PC-3 (cell line): ENCODE measurements at regions not wholly inside any gene's neighbourhood (a gene's known extent, or its start where the extent isn't known, plus 50 kb on each side); places are given as distances from the start of the nearest gene placed in this dataset.

Experiments
- CTCF ChIP-seq: fragments of 300-600 bp; sonication (generic); conservative IDR thresholded peaks from 2 replicates; pipeline ENCODE4 v1.5.1; 2017; ENCODE audit warnings: antibody characterized with exemption, low read depth, mild to moderate bottlenecking, low read length
- EZH2phosphoT487 ChIP-seq: fragments of 300-600 bp; sonication (generic); IDR thresholded peaks from 2 replicates; pipeline ENCODE4 v1.6.1; 2018; ENCODE audit warnings: mild to moderate bottlenecking, antibody characterized with exemption, low read length, borderline replicate concordance

- TF ChIP-seq CTCF: no peak
- TF ChIP-seq EZH2phosphoT487: no peak
Observed at GRCh38 chr6:6748001-6748400, 159.5 kb downstream of the LY86 start.
